Right cardiac atrium (tissue), 5 donors: ENCODE measurements at regions not wholly inside any gene's neighbourhood (a gene's known extent, or its start where the extent isn't known, plus 50 kb on each side); places are given as distances from the start of the nearest gene placed in this dataset.
"Not testable (repeated sequence)": the region's sequence is repeated elsewhere in the genome, so short reads cannot be mapped to it uniquely, and the experiment has no call there.

Experiments
- ATAC-seq, 2 donors: fragments of 200-7000 bp; cut with Tn5 transposase; one replicate each; pipeline versions ENCODE4 v1.8.0 to v1.9.1; 2020; ENCODE audit warnings: moderate library complexity in 2 of 2, mild to moderate bottlenecking in 1 of 2
- DNase-seq, 3 donors: peaks; one replicate each; pipeline ENCODE4 v3.0.0-alpha.2; 2020
- H3K27ac ChIP-seq: one replicate; pipeline ENCODE4 v1.5.1; 2013; ENCODE audit warnings: mild to moderate bottlenecking, low read length, control low read depth, moderate library complexity
- H3K27me3 ChIP-seq: one replicate; pipeline ENCODE4 v1.6.1; 2013; ENCODE audit not compliant: control insufficient read depth, insufficient read depth
- H3K4me1 ChIP-seq: one replicate; pipeline ENCODE4 v1.6.1; 2013; ENCODE audit warnings: low read length; ENCODE audit not compliant: control insufficient read depth, insufficient read depth
- H3K4me3 ChIP-seq: one replicate; pipeline ENCODE4 v1.5.1; 2013; ENCODE audit warnings: low read length, control low read depth
- H3K9me3 ChIP-seq: one replicate; pipeline ENCODE4 v1.6.1; 2013; ENCODE audit warnings: low read length; ENCODE audit not compliant: control insufficient read depth
- WGBS: extraction: QIAGEN DNeasy Blood & Tissue Kit; methylation state at CpG from one replicate; pipeline ENCODE4 v1.1.7; 2013; 5-methylcytosine and 5-hydroxymethylcytosine counted together
- intact Hi-C, 4 donors: fragments of 100-400 bp; cut with DNase I; formaldehyde crosslinking; loops; one replicate each; pipeline versions ENCODE4 v1.11.0 to v1.14.0; 2022 to 2023
- donor health status: healthy with polysubstance abuse.
- donor health status: DM: no; HTN: yes; CAD: no.
- donor health status: DM: no; HTN: no; CAD: no.
- donor health status: DM: no; HTN: yes; CAD: no; lungs with severe emphysema.
- donor health status: DM: yes; HTN: yes; CAD: no.

DNA sequence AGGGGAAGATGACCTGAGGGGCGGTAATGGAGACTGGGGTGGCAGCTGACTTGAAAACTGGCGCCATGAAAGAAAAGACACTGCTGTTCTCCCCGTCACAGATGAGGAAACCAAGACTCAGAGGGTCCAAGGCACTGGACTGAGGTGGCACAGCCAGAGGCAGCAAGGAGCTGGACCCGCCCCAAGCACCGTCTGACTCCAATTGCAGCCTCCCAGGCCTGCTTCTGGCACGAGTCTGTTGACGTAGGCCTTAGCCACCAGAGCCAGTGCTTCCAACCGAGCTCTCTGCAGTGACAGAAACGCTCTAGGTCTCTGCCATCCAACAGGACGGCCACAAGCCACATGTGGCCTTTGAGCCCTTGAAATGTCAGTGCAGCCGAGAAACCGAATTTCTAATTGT lies 193.2 kb downstream of the OLFM1 start:
- intact Hi-C loops: no loop called here

DNA sequence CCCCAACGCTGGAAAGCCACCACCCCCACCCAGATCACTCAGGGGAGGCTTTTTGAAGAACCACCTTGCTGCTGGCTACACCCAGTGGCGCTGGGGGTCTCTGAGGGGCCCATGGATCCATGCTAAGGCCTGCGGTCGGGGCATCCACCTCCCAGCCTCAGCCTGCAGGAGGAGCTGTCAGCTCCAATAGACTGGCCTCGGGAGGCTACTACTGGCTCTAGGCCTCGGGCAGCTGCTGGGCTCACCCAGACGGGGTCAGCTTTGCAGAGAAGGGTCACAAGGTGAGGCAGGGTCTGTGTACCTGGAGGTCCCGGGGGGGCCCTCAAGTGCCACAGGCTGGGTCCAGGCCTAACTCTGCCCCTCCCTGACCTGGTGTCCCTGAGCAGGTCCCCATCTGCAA lies 193.7 kb downstream of the OLFM1 start:
- intact Hi-C loops: no loop called here
- Histone ChIP-seq H3K4me1 (no peaks in the 10 kb centered on the region), H3K9me3 (no peaks in the 10 kb centered on the region), H3K4me3 (no peak overlapping the region), H3K27me3 (no peaks in the 10 kb centered on the region), H3K27ac (no peak overlapping the region)
- WGBS: 68% methylated on average over 8 of the region's 8 CpGs
- DNase-seq: peak in 1 of 3 donors; percentile 38
- ATAC-seq: no peak

More for the DNA sequence above, 193.2 kb downstream of the OLFM1 start:
- Histone ChIP-seq H3K27me3 (no peaks in the 10 kb centered on the region), H3K9me3 (no peaks in the 10 kb centered on the region), H3K4me3 (no peak overlapping the region), H3K4me1 (no peaks in the 10 kb centered on the region), H3K27ac (no peak overlapping the region)
- WGBS: 81% methylated on average over 12 of the region's 12 CpGs
- ATAC-seq: no peak
- DNase-seq: peak in 1 of 3 donors; percentile 11

- DNase-seq (peak; percentile 51 to 86 (median 83)), ATAC-seq (peak; percentile 60 to 68)
- H3K27me3 ChIP-seq: no peaks in the 10 kb centered on the region
- no peaks in the 10 kb centered on the region for H3K9me3 ChIP-seq
- H3K4me3 ChIP-seq: no peak overlapping the region
- H3K4me1 ChIP-seq: no peaks in the 10 kb centered on the region
- no peak overlapping the region for H3K27ac ChIP-seq
- intact Hi-C loops: no loop called here
- 19% methylated on average over 24 of the region's 24 CpGs for WGBS
These were observed 194.6 kb downstream of the OLFM1 start for GRCh38 chr9:135281791-135282737.

- no peaks in the 10 kb centered on the region for H3K27me3 ChIP-seq
- 72% methylated on average over 4 of the region's 4 CpGs for WGBS
These were observed 195.3 kb downstream of the OLFM1 start for GRCh38 chr9:135282808-135283207.

GRCh38 chr9:135283671-135284070 lies 195.9 kb upstream of the PPP1R26 start:
- Histone ChIP-seq H3K27me3 (no peaks in the 10 kb centered on the region), H3K4me1 (no peaks in the 10 kb centered on the region), H3K4me3 (no peak overlapping the region), H3K9me3 (no peaks in the 10 kb centered on the region), H3K27ac (no peak overlapping the region)
- ATAC-seq: no peak
- peak in 1 of 3 donors; percentile 18 for DNase-seq
- intact Hi-C loops: no loop called here
- WGBS: 53% methylated on average over 15 of the region's 15 CpGs

More at GRCh38 chr9:135282808-135283207, 195.3 kb downstream of the OLFM1 start:
- DNase-seq: peak in 1 of 3 donors; percentile 41
- intact Hi-C loops: no loop called here
- ATAC-seq: peak; percentile 7 to 10
- Histone ChIP-seq H3K4me1 (no peaks in the 10 kb centered on the region), H3K27ac (no peak overlapping the region), H3K4me3 (no peak overlapping the region), H3K9me3 (no peaks in the 10 kb centered on the region)

GRCh38 chr9:135284386-135285134 lies 195.0 kb upstream of the PPP1R26 start:
- Histone ChIP-seq H3K4me3 (no peak overlapping the region), H3K9me3 (no peaks in the 10 kb centered on the region), H3K27me3 (no peaks in the 10 kb centered on the region), H3K4me1 (no peaks in the 10 kb centered on the region), H3K27ac (no peak overlapping the region)
- DNase-seq (peak in 1 of 3 donors; percentile 35), ATAC-seq (no peak)
- intact Hi-C loops: no loop called here
- WGBS: 73% methylated on average over 13 of the region's 13 CpGs

GRCh38 chr9:135286187-135286925 lies 193.2 kb upstream of the PPP1R26 start:
- H3K27me3 ChIP-seq, ATAC-seq, H3K4me3 ChIP-seq, H3K4me1 ChIP-seq, H3K9me3 ChIP-seq, H3K27ac ChIP-seq, intact Hi-C loops: not testable (repeated sequence)
- DNase-seq: peak in 1 of 3 donors; percentile 19
- 89% methylated on average over 33 of the region's 33 CpGs for WGBS

GRCh38 chr9:135286961-135287360 lies 192.6 kb upstream of the PPP1R26 start:
- Histone ChIP-seq H3K9me3 (no peaks in the 10 kb centered on the region), H3K4me3 (no peak overlapping the region), H3K4me1 (no peaks in the 10 kb centered on the region), H3K27ac (no peak overlapping the region), H3K27me3 (no peaks in the 10 kb centered on the region)
- 89% methylated on average over 7 of the region's 7 CpGs for WGBS
- intact Hi-C loops: no loop called here
- DNase-seq: peak in 1 of 3 donors; percentile 18
- ATAC-seq: no peak

DNA sequence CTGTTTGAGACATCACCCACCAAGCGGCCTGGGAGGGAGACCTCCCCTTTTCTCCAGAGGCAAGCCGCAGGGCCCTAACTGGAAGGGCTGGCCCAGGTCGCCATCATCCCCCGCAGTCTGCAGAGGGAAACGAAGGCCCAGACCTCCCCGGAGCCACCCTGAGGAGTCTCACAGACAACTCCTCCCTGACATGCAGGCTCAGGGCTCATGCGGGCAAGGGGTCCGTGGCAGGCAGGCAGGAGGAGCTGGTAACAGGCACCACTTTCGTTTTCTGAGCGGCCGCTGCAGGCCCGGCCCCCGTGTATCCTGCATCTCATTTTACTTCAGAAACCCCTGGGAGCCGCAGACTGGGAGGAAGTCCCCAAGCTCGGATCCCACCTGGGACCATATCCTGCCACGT lies 192.0 kb upstream of the PPP1R26 start:
- H3K4me3 ChIP-seq: no peak overlapping the region
- H3K27me3 ChIP-seq: no peaks in the 10 kb centered on the region
- intact Hi-C loops: no loop called here
- WGBS: 73% methylated on average over 16 of the region's 16 CpGs
- peak in 1 of 3 donors; percentile 22 for DNase-seq
- no peak overlapping the region for H3K27ac ChIP-seq
- H3K4me1 ChIP-seq: no peaks in the 10 kb centered on the region
- no peaks in the 10 kb centered on the region for H3K9me3 ChIP-seq
- ATAC-seq: no peak

GRCh38 chr9:135288054-135288453 lies 191.5 kb upstream of the PPP1R26 start:
- Histone ChIP-seq H3K27ac (no peak overlapping the region), H3K9me3 (no peaks in the 10 kb centered on the region), H3K27me3 (no peaks in the 10 kb centered on the region), H3K4me1 (no peaks in the 10 kb centered on the region), H3K4me3 (no peak overlapping the region)
- DNase-seq: peak in 1 of 3 donors; percentile 29
- intact Hi-C loops: no loop called here
- no peak for ATAC-seq
- WGBS: 87% methylated on average over 24 of the region's 24 CpGs
